Endodermal cell (in vitro differentiated cells): ENCODE measurements at regions not wholly inside any gene's neighbourhood (a gene's known extent, or its start where the extent isn't known, plus 50 kb on each side); places are given as distances from the start of the nearest gene placed in this dataset.

Experiments used
- DNase-seq: peaks from one replicate; pipeline ENCODE4 v3.0.0-alpha.2; 2017
- H3K27ac ChIP-seq: 2 replicates; pipeline ENCODE4 v1.5.1; 2013; ENCODE audit warnings: mild to moderate bottlenecking, low read depth, low read length, moderate library complexity
- H3K27me3 ChIP-seq: 2 replicates; pipeline ENCODE4 v1.6.1; 2013; ENCODE audit warnings: mild to moderate bottlenecking, low read length, moderate library complexity; ENCODE audit not compliant: insufficient read depth, control insufficient read depth, poor library complexity, severe bottlenecking
- H3K36me3 ChIP-seq: 2 replicates; pipeline ENCODE4 v1.7.0; 2013; ENCODE audit warnings: mild to moderate bottlenecking, low read length, moderate library complexity; ENCODE audit not compliant: control insufficient read depth, insufficient read depth
- H3K4me1 ChIP-seq: one replicate; pipeline ENCODE4 v1.7.0; 2013; ENCODE audit warnings: low read length; ENCODE audit not compliant: control insufficient read depth, insufficient read depth
- H3K4me3 ChIP-seq: 2 replicates; pipeline ENCODE4 v1.5.1; 2013; ENCODE audit warnings: mild to moderate bottlenecking, low read length, moderate library complexity
- H3K9ac ChIP-seq: 2 replicates; pipeline ENCODE4 v1.6.1; 2013; ENCODE audit warnings: mild to moderate bottlenecking, low read length, moderate library complexity; ENCODE audit not compliant: poor library complexity, severe bottlenecking; ENCODE audit errors: extremely low read depth
- H3K9me3 ChIP-seq: 2 replicates; pipeline ENCODE4 v1.6.1; 2013; ENCODE audit warnings: mild to moderate bottlenecking, low read length, moderate library complexity; ENCODE audit not compliant: control insufficient read depth
- H3K27ac Mint-ChIP-seq: 2 replicates; pipeline ENCODE4 v1.8.0; 2020; ENCODE audit warnings: mixed read lengths
- H3K27me3 Mint-ChIP-seq: 2 replicates; pipeline ENCODE4 v1.8.0; 2021; ENCODE audit warnings: mild to moderate bottlenecking, mixed read lengths; ENCODE audit not compliant: insufficient read depth
- H3K36me3 Mint-ChIP-seq: 2 replicates; pipeline ENCODE4 v1.8.0; 2020; ENCODE audit warnings: low read depth, mixed read lengths
- H3K4me1 Mint-ChIP-seq: 2 replicates; pipeline ENCODE4 v1.8.0; 2020; ENCODE audit warnings: mixed read lengths
- H3K4me3 Mint-ChIP-seq: 2 replicates; pipeline ENCODE4 v1.8.0; 2020; ENCODE audit warnings: mild to moderate bottlenecking, moderate library complexity, mixed read lengths
- H3K9me3 Mint-ChIP-seq: 2 replicates; pipeline ENCODE4 v1.8.0; 2020; ENCODE audit warnings: mild to moderate bottlenecking, mixed read lengths
- CTCF ChIP-seq: fragments of 200-600 bp; sonication (generic); conservative IDR thresholded peaks from 2 replicates; pipeline ENCODE4 v1.5.0; 2021; ENCODE audit warnings: antibody characterized with exemption, mild to moderate bottlenecking
- WGBS, 2 experiments: methylation state at CpG; one replicate each; pipeline versions ENCODE4 v1.1.5 to v1.1.7; 2013; ENCODE audit warnings: missing lambda C conversion rate in 2 of 2, mixed read lengths in 1 of 2; ENCODE audit not compliant: insufficient coverage in 1 of 2, insufficient read length in 1 of 2; 5-methylcytosine and 5-hydroxymethylcytosine counted together

DNA sequence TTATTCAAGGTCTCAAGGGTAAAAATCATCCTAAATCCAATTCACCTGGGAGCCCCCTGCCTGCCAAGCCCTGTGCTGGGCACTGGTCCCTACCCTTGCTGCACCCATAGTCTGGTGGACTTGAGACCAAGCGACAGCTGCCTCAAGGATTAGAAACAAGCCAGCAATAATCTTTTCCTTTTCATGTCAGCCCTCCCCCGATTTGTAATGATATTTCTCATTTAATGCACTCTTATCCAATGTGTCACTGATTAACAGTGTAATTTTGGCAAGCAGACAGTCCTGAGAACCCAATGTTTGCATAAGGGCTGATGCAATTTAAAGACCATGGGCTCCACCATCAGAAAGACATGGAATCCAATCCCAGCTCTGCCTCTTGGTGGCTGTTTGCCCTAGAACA is 108.9 kb downstream of the ACTL7B start:
- WGBS, 2 experiments = 87 to 92% methylated on average over 2 of the region's 2 CpGs
- no peaks in the 10 kb centered on the region for H3K36me3 Mint-ChIP-seq

GRCh38 chr9:108746001-108746400 is 109.8 kb downstream of the ACTL7B start:
- no peak overlapping the region for H3K4me3 ChIP-seq
- H3K9me3 ChIP-seq = no peaks in the 10 kb centered on the region
- no peak overlapping the region for H3K27ac ChIP-seq
- no peaks in the 10 kb centered on the region for H3K27me3 ChIP-seq
- Mint-ChIP-seq H3K9me3 (no peaks in the 10 kb centered on the region), H3K27ac (no peak overlapping the region), H3K4me3 (no peak overlapping the region), H3K4me1 (no peaks in the 10 kb centered on the region), H3K27me3 (peaks cover 2% of the 10 kb centered on the region), H3K36me3 (no peaks in the 10 kb centered on the region)
- 61% methylated on average over 3 of the region's 3 CpGs for WGBS, 2 experiments
- no peak overlapping the region for H3K9ac ChIP-seq
- no peak for TF ChIP-seq CTCF
- H3K4me1 ChIP-seq = peaks cover 8% of the 10 kb centered on the region
- no peak for DNase-seq
- no peaks in the 10 kb centered on the region for H3K36me3 ChIP-seq

More for the DNA sequence above, 108.9 kb downstream of the ACTL7B start:
- DNase-seq = no peak
- peaks cover 2% of the 10 kb centered on the region for H3K27me3 Mint-ChIP-seq
- H3K4me3 Mint-ChIP-seq = no peak overlapping the region
- TF ChIP-seq CTCF = no peak
- Histone ChIP-seq H3K4me1 (peaks cover 8% of the 10 kb centered on the region), H3K9me3 (peaks cover 7% of the 10 kb centered on the region), H3K4me3 (no peak overlapping the region), H3K9ac (no peak overlapping the region), H3K27me3 (no peaks in the 10 kb centered on the region), H3K27ac (no peak overlapping the region), H3K36me3 (no peaks in the 10 kb centered on the region)
- H3K4me1 Mint-ChIP-seq = no peaks in the 10 kb centered on the region
- H3K9me3 Mint-ChIP-seq = peaks cover 4% of the 10 kb centered on the region
- no peak overlapping the region for H3K27ac Mint-ChIP-seq

DNA sequence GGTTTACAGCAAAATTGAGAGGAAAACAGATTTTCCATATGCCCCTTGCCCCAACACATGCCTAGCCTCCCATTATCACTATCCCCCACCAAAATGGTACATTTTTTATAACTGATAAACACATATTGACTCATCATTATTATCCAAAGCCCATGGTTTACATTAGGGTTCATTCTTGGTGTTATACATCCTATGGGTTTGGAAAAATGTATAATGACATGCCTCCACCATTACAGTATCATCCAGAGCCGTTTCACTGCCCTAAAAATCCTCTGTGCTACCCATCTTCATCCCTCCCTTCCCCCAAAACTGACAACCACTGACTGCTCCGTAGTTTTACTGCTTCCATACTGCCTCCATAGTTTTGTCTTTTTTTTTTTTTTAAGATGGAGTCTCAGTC is 111.1 kb downstream of the ACTL7B start:
- H3K9me3 Mint-ChIP-seq = no peaks in the 10 kb centered on the region
- no peak for TF ChIP-seq CTCF
- H3K36me3 Mint-ChIP-seq = no peaks in the 10 kb centered on the region
- no peak overlapping the region for H3K9ac ChIP-seq
- H3K27me3 Mint-ChIP-seq = peaks cover 2% of the 10 kb centered on the region
- H3K27me3 ChIP-seq = no peaks in the 10 kb centered on the region
- DNase-seq = no peak
- H3K4me1 Mint-ChIP-seq = no peaks in the 10 kb centered on the region
- no peaks in the 10 kb centered on the region for H3K36me3 ChIP-seq
- H3K4me3 Mint-ChIP-seq = no peak overlapping the region
- 80 to 95% methylated on average over 2 of the region's 2 CpGs for WGBS, 2 experiments
- peaks cover 8% of the 10 kb centered on the region for H3K4me1 ChIP-seq
- no peaks in the 10 kb centered on the region for H3K9me3 ChIP-seq
- H3K27ac Mint-ChIP-seq = no peak overlapping the region
- no peak overlapping the region for H3K27ac ChIP-seq
- H3K4me3 ChIP-seq = no peak overlapping the region
